Heart right ventricle (tissue), 16 donors: ENCODE measurements at regions not wholly inside any gene's neighbourhood (a gene's known extent, or its start where the extent isn't known, plus 50 kb on each side); places are given as distances from the start of the nearest gene placed in this dataset.

Source experiments
- ATAC-seq, 8 donors: fragments of 200-7000 bp; cut with Tn5 transposase; one replicate each; pipeline ENCODE4 v1.9.1; 2020; ENCODE audit warnings: mild to moderate bottlenecking in 8 of 8, moderate library complexity in 8 of 8, moderate number of reproducible peaks in 1 of 8
- DNase-seq, 2 donors: peaks; one replicate each; pipeline ENCODE4 v3.0.0-alpha.2; 2020
- H3K27ac ChIP-seq, 10 donors: fragments of 200-600 bp; sonication (generic) in 2 of 10; one replicate each; pipeline versions ENCODE4 v1.5.0 to v1.8.0; 2020 to 2022; ENCODE audit warnings: mild to moderate bottlenecking in 3 of 10
- H3K27me3 ChIP-seq, 7 donors: fragments of 200-600 bp; one replicate each; pipeline ENCODE4 v1.8.0; 2021 to 2022; ENCODE audit warnings: mild to moderate bottlenecking in 2 of 7
- H3K36me3 ChIP-seq, 9 donors: fragments of 200-600 bp; sonication (generic) in 1 of 9; one replicate each; pipeline versions ENCODE4 v1.5.0 to v1.8.0; 2020 to 2022; ENCODE audit warnings: mild to moderate bottlenecking in 2 of 9
- H3K4me1 ChIP-seq, 9 donors: fragments of 200-600 bp; sonication (generic) in 1 of 9; one replicate each; pipeline versions ENCODE4 v1.5.0 to v1.8.0; 2020 to 2022; ENCODE audit warnings: mild to moderate bottlenecking in 4 of 9
- H3K4me3 ChIP-seq, 10 donors: fragments of 200-600 bp; sonication (generic) in 2 of 10; one replicate each; pipeline versions ENCODE4 v1.5.0 to v1.8.0; 2020 to 2022; ENCODE audit warnings: mild to moderate bottlenecking in 7 of 10, moderate library complexity in 2 of 10
- H3K9me3 ChIP-seq, 11 donors: fragments of 200-600 bp in 10 of 11; sonication (generic) in 2 of 11; one replicate each; pipeline versions ENCODE4 v1.5.0 to v1.8.0; 2013 to 2022; ENCODE audit warnings: mild to moderate bottlenecking in 2 of 11, control low read depth in 1 of 11, moderate library complexity in 1 of 11
- WGBS, 2 donors: extraction: QIAGEN DNeasy Blood & Tissue Kit; methylation state at CpG; one replicate each; pipeline ENCODE4 v1.1.7; 2013; ENCODE audit warnings: inconsistent platforms in 1 of 2; 5-methylcytosine and 5-hydroxymethylcytosine counted together
- intact Hi-C, 10 donors: fragments of 100-400 bp; cut with DNase I; formaldehyde crosslinking; loops; one replicate each; pipeline versions ENCODE4 v1.11.1 to v1.14.2; 2022
- TF ChIP-seq, protein P1 (sequence below), 9 donors: fragments of 200-600 bp; sonication (generic) in 2 of 9; IDR thresholded peaks; one replicate each; pipeline versions ENCODE4 v1.5.0 to v1.8.0; 2021 to 2022; ENCODE audit warnings: antibody characterized with exemption in 9 of 9, mild to moderate bottlenecking in 5 of 9, moderate library complexity in 1 of 9
- donor health status: Arrhythmogenic right ventricular cardiomyopathy.
- donor health status: ischemic (EF 13 %, LVEDD 7.1; RV severe dilation, severe dysfunction).
- donor health status: healthy with polysubstance abuse.
- donor health status: DM: no; HTN: yes; CAD: no.
- donor health status: DM: no; HTN: no; CAD: no.
- donor health status: ischemic (EF 25% LVEDD 6.9; RV normal size, moderate dysfunction).
- donor health status: ischemic (EF 25% LVEDD 5.7; RV mildly dilated, moderate dysfunction).
- donor health status: healthy.
- donor health status: DM: yes; HTN: yes; CAD: no.
- donor health status: Ischemic cardiomyopathy.
- donor health status: ischemic (EF 35%, LVEDD 5.7; RV mildly dilated, moderate dysfunction).
- donor health status: nonischemic (EF 11% LVEDD 7.7; RV severe dilation, severe dysfunction).
- donor health status: DM: yes; HTN: yes; CAD: no.
- donor health status: PGD.
- donor health status: ischemic (EF 29% LVEDD 5.4; RV normal size, mild dysfunction).
- donor health status: nonischemic (EF 23%, LVEDD 6.1; RV moderate dilation, normal function).

DNA sequence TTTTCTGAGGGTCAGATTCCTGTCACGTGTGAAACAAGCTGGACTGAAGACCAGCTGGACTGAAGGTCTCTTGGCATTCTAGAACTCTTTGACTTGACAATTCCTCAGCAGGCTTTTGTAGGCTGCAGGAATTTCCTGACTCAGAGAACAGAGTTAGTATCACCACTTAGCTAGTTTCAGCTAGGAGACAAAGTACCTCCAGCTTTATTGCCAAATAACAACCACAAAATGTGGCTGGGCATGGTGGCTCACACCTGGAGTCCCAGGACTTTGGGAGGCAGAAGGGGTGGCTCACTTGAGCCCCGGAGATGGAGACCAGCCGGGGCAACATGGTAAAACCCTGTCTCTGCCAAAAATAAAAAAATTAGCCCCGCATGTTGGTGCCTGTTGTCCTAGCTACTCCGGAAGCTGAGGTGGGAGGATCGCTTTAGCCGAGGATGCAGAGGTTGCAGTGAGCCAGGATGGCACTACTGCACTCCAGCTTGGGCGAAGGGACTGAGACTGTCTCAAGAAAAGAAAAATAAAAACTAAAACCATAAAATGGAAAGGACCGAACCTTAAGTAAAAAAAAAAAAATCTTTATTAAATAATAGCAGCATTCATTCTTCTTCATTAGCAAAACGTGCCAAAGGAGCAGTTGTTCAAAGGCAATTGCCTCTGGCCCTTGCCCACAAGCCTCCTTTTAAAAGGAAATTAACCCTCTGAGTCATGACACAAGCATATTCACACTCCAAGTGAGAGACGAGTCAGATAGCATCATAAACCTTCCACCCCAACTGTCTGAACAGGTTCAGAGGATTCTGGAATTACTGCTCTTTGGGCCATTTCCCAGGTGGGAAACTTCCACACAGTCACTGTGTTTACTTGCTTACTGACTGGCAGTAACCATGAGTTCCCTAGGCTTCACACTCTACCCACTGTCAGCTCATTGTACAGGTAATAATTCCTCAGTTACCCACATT, 88.9 kb downstream of the MYL12B start:
- Histone ChIP-seq H3K27me3 (peaks cover 0 to 5% (median 0%) of the 10 kb centered on the region in 7 donors), H3K4me3 (no peak overlapping the region), H3K4me1 (no peaks in the 10 kb centered on the region), H3K9me3 (no peaks in the 10 kb centered on the region), H3K27ac (no peak overlapping the region), H3K36me3 (no peaks in the 10 kb centered on the region)
- TF ChIP-seq, protein P1, sequence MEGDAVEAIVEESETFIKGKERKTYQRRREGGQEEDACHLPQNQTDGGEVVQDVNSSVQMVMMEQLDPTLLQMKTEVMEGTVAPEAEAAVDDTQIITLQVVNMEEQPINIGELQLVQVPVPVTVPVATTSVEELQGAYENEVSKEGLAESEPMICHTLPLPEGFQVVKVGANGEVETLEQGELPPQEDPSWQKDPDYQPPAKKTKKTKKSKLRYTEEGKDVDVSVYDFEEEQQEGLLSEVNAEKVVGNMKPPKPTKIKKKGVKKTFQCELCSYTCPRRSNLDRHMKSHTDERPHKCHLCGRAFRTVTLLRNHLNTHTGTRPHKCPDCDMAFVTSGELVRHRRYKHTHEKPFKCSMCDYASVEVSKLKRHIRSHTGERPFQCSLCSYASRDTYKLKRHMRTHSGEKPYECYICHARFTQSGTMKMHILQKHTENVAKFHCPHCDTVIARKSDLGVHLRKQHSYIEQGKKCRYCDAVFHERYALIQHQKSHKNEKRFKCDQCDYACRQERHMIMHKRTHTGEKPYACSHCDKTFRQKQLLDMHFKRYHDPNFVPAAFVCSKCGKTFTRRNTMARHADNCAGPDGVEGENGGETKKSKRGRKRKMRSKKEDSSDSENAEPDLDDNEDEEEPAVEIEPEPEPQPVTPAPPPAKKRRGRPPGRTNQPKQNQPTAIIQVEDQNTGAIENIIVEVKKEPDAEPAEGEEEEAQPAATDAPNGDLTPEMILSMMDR (IDR thresholded peaks at IDR 0.05), result no peak
- DNase-seq (no peak), ATAC-seq (no peak)
- intact Hi-C loops, result no loop called here
- WGBS, 2 donors, result 72 to 77% methylated on average over 11 of the region's 11 CpGs

DNA sequence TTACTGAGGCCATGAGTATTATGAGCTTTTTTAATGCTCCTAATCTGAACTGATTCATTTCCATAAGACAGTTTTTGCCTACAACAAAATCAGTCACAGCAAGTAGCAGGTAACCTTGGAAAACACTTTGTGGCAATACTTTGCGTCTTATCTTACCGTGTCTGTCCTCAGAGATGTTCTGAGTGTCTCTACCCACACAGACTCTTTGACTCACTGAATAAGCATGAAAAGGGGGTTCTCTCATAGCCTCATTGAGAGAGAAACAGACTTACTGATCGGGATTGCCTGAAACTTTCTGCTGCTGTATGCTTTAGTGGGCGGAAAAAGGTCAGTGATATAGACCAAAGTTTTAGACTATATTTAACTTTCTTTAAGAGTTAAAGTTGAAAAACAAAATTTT, 92.6 kb downstream of the MYL12B start:
- intact Hi-C loops, result no loop called here
- no peaks in the 10 kb centered on the region for H3K36me3 ChIP-seq
- DNase-seq (no peak), ATAC-seq (no peak)
- no peaks in the 10 kb centered on the region for H3K4me1 ChIP-seq
- TF ChIP-seq, protein P1 (IDR thresholded peaks at IDR 0.05), result no peak
- WGBS, 2 donors, result 66 to 67% methylated on average over 4 of the region's 4 CpGs
- no peak overlapping the region for H3K4me3 ChIP-seq
- H3K27ac ChIP-seq, result no peak overlapping the region
- peaks cover 0 to 5% (median 0%) of the 10 kb centered on the region in 7 donors for H3K27me3 ChIP-seq
- no peaks in the 10 kb centered on the region for H3K9me3 ChIP-seq

DNA sequence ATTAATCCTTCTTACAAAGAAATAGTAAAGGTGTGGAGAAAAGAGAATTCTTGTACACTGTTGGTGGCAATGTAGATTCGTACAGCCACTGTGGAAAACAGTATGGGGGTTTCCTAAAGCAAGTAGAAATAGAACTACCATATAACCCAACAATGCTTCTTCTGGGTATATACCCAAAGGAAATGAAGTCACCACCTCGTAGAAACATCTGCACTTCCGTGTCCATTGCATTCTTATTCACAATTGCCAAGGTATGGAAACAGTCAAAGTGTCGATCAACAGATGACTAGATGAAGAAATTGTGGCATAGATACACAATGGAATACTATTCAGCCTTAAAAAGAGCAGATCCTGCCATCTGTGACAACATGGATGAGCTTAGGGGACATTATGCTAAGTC, 93.4 kb upstream of the TGIF1 start:
- ATAC-seq (no peak), DNase-seq (no peak)
- WGBS, 2 donors, result 56 to 69% methylated on average over 4 of the region's 4 CpGs
- H3K4me1 ChIP-seq, result no peaks in the 10 kb centered on the region
- H3K4me3 ChIP-seq, result no peak overlapping the region
- H3K27ac ChIP-seq, result no peak overlapping the region
- H3K36me3 ChIP-seq, result no peaks in the 10 kb centered on the region
- intact Hi-C loops, result no loop called here
- H3K9me3 ChIP-seq, result no peaks in the 10 kb centered on the region
- peaks cover 0 to 5% (median 0%) of the 10 kb centered on the region in 7 donors for H3K27me3 ChIP-seq
- TF ChIP-seq, protein P1 (IDR thresholded peaks at IDR 0.05), result no peak

DNA sequence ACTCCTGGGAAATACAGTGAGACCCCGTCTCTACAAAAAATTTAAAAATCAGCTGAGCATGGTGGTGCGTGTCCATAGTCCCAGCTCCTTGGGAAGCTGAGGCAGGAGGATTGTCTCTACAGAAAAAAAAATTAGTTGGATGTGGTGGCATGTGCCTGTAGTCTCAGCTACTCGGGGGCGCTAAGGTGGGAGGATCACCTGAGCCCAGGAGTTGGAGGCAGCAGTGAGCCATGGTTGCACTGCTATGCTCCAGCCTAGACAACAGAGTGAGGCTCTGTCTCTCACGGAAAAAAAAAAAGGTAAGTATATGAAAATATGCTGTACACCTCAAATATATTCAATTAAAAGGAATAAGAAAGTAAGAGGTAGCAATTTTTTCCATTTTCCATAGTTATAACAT, 92.5 kb upstream of the TGIF1 start:
- Histone ChIP-seq H3K4me1 (no peaks in the 10 kb centered on the region), H3K4me3 (no peak overlapping the region), H3K27me3 (peaks cover 0 to 5% (median 0%) of the 10 kb centered on the region in 7 donors), H3K36me3 (no peaks in the 10 kb centered on the region), H3K9me3 (no peaks in the 10 kb centered on the region), H3K27ac (no peak overlapping the region)
- ATAC-seq (no peak), DNase-seq (no peak)
- intact Hi-C loops, result no loop called here
- 89 to 91% methylated on average over 5 of the region's 5 CpGs for WGBS, 2 donors
- TF ChIP-seq, protein P1 (IDR thresholded peaks at IDR 0.05), result no peak
